SK-N-SH (cell line): ENCODE measurements at regions not wholly inside any gene's neighbourhood (a gene's known extent, or its start where the extent isn't known, plus 50 kb on each side); places are given as distances from the start of the nearest gene placed in this dataset.

Experiments used
- CTCF ChIA-PET: fragments of 300-600, 350-600 bp; formaldehyde crosslinking; extraction: SDS; loops from one replicate; lab custom pipeline; 2021; lab: Yijun Ruan, JAX
- POLR2A ChIA-PET: fragments of 350-600 bp; sonication (Branson Sonifier 250); formaldehyde crosslinking; extraction: SDS; loops from one replicate; lab custom pipeline; 2020; ENCODE audit warnings: antibody characterized with exemption, inconsistent platforms; lab: Yijun Ruan, JAX
- DNase-seq: peaks from one replicate; pipeline ENCODE4 v3.0.0; 2012
- H2AFZ ChIP-seq: fragments of 200-600 bp; sonication (generic); 2 replicates; pipeline ENCODE4 v1.8.1; 2016; ENCODE audit warnings: antibody characterized with exemption, mild to moderate bottlenecking, low read depth
- H3F3A ChIP-seq: fragments of 200-600 bp; sonication (generic); replicated peaks from 2 replicates; pipeline ENCODE3; 2016; ENCODE audit warnings: antibody characterized with exemption, mild to moderate bottlenecking; ENCODE audit not compliant: insufficient read depth
- H3K27ac ChIP-seq, 2 experiments: fragments of 200-500 bp in 1 of 2; fragments of 200-600 bp in 1 of 2; sonication (Bioruptor generic) in 1 of 2; sonication (generic), shearing (Covaris generic) in 1 of 2; 2 replicates each; pipeline versions ENCODE4 v1.5.1 to v1.6.1; 2014 to 2016; ENCODE audit warnings: low read depth in 2 of 2, inconsistent platforms in 1 of 2, low read length in 1 of 2, mild to moderate bottlenecking in 1 of 2, mixed read lengths in 1 of 2
- H3K27me3 ChIP-seq: fragments of 200-600 bp; sonication (generic), shearing (Covaris generic); 2 replicates; pipeline ENCODE4 v1.6.1; 2016; ENCODE audit warnings: mixed run types; ENCODE audit not compliant: insufficient read depth
- H3K36me3 ChIP-seq, 2 experiments: fragments of 200-500 bp in 1 of 2; fragments of 200-600 bp in 1 of 2; sonication (Bioruptor generic) in 1 of 2; sonication (generic) in 1 of 2; replicated peaks in 1 of 2; 2 replicates each; pipeline versions ENCODE3 to v1.5.1; 2014 to 2016; ENCODE audit warnings: low read length in 1 of 2, mild to moderate bottlenecking in 1 of 2; ENCODE audit not compliant: insufficient read depth in 2 of 2, control insufficient read depth in 1 of 2
- H3K4me1 ChIP-seq, 2 experiments: fragments of 200-500 bp in 1 of 2; fragments of 200-600 bp in 1 of 2; sonication (Bioruptor generic) in 1 of 2; sonication (generic), shearing (Covaris generic) in 1 of 2; 2 replicates each; pipeline versions ENCODE4 v1.5.1 to v1.6.1; 2014 to 2016; ENCODE audit warnings: low read depth in 1 of 2, low read length in 1 of 2, mixed run types in 1 of 2; ENCODE audit not compliant: insufficient read depth in 2 of 2, control insufficient read depth in 1 of 2
- H3K4me2 ChIP-seq: fragments of 200-600 bp; sonication (generic), shearing (Covaris generic); 2 replicates; pipeline ENCODE4 v1.6.1; 2017; ENCODE audit warnings: mixed run types
- H3K4me3 ChIP-seq, 2 experiments: fragments of 200-500 bp in 1 of 2; fragments of 200-600 bp in 1 of 2; sonication (Bioruptor generic) in 1 of 2; sonication (generic), shearing (Covaris generic) in 1 of 2; 2 replicates each; pipeline versions ENCODE4 v1.5.1 to v1.8.1; 2014 to 2016; ENCODE audit warnings: low read depth in 2 of 2, inconsistent platforms in 1 of 2, low read length in 1 of 2, mild to moderate bottlenecking in 1 of 2, mixed read lengths in 1 of 2, moderate library complexity in 1 of 2
- H3K79me2 ChIP-seq: fragments of 200-600 bp; sonication (generic); 2 replicates; pipeline ENCODE4 v1.8.1; 2017; ENCODE audit warnings: mild to moderate bottlenecking; ENCODE audit not compliant: insufficient read depth
- H3K9ac ChIP-seq: fragments of 200-600 bp; sonication (generic); 2 replicates; pipeline ENCODE4 v1.6.1; 2017; ENCODE audit warnings: mixed run types
- H3K9me2 ChIP-seq: fragments of 200-600 bp; sonication (generic); 2 replicates; pipeline ENCODE4 v1.6.1; 2017; ENCODE audit warnings: mixed run types
- H3K9me3 ChIP-seq: fragments of 200-600 bp; sonication (generic); 2 replicates; pipeline ENCODE4 v1.6.1; 2017; ENCODE audit warnings: mixed run types, mild to moderate bottlenecking, moderate library complexity
- H4K20me1 ChIP-seq: fragments of 200-600 bp; sonication (generic); 2 replicates; pipeline ENCODE4 v1.6.1; 2017; ENCODE audit warnings: mild to moderate bottlenecking, mixed run types; ENCODE audit not compliant: insufficient read depth
- ELF1 ChIP-seq: IDR thresholded peaks from 2 replicates; pipeline ENCODE4 v1.4.0; 2012
- FOXM1 ChIP-seq: IDR thresholded peaks from 2 replicates; pipeline ENCODE4 v1.4.0; 2012; ENCODE audit warnings: low read depth, mild to moderate bottlenecking
- MEF2A ChIP-seq: IDR thresholded peaks from 2 replicates; pipeline ENCODE4 v1.4.0; 2012; ENCODE audit warnings: low read depth, borderline replicate concordance
- NFIC ChIP-seq: IDR thresholded peaks from 2 replicates; pipeline ENCODE4 v1.4.0; 2012; ENCODE audit warnings: borderline replicate concordance
- NRF1 ChIP-seq: IDR thresholded peaks from 2 replicates; pipeline ENCODE4 v1.6.1; 2012; ENCODE audit warnings: low read depth, mild to moderate bottlenecking, low read length
- PBX3 ChIP-seq: IDR thresholded peaks from 2 replicates; pipeline ENCODE4; 2012
- POLR2AphosphoS5 ChIP-seq: IDR thresholded peaks from 2 replicates; pipeline ENCODE4 v1.6.1; 2012; ENCODE audit warnings: low read depth, low read length
- RAD21 ChIP-seq: IDR thresholded peaks from 2 replicates; pipeline ENCODE4 v1.6.1; 2012; ENCODE audit warnings: mild to moderate bottlenecking, low read length
- RFX5 ChIP-seq: IDR thresholded peaks from 2 replicates; pipeline ENCODE4 v1.6.1; 2012; ENCODE audit warnings: mild to moderate bottlenecking, improper control_type of control experiment, low read length
- SIN3A ChIP-seq: IDR thresholded peaks from 2 replicates; pipeline ENCODE4 v1.6.1; 2012; ENCODE audit warnings: low read depth, mild to moderate bottlenecking, low read length, moderate library complexity, borderline replicate concordance
- TCF12 ChIP-seq: IDR thresholded peaks from 2 replicates; pipeline ENCODE4 v1.4.0; 2012
- TEAD4 ChIP-seq: IDR thresholded peaks from 2 replicates; pipeline ENCODE4 v1.4.0; 2012; ENCODE audit warnings: mild to moderate bottlenecking, borderline replicate concordance; ENCODE audit not compliant: insufficient read depth
- YY1 ChIP-seq: IDR thresholded peaks from 2 replicates; pipeline ENCODE4 v1.4.0; 2012; ENCODE audit warnings: low read depth, mild to moderate bottlenecking
- WGBS: methylation state at CpG from one replicate; pipeline ENCODE4 v1.1.6; 2017; ENCODE audit warnings: low lambda C conversion rate; 5-methylcytosine and 5-hydroxymethylcytosine counted together
- TF ChIP-seq, protein P1 (sequence below): IDR thresholded peaks from 2 replicates; pipeline ENCODE4 v1.6.1; 2012; ENCODE audit warnings: mild to moderate bottlenecking, low read depth, low read length, moderate library complexity
- TF ChIP-seq, protein P2 (sequence below): IDR thresholded peaks from 2 replicates; pipeline ENCODE4 v1.4.0; 2012; ENCODE audit warnings: low read depth, borderline replicate concordance
- TF ChIP-seq, protein P3 (sequence below): IDR thresholded peaks from 2 replicates; pipeline ENCODE4 v1.4.0; 2012; ENCODE audit warnings: low read depth

- DNase-seq: no peak
- POLR2A ChIA-PET: no interaction called here
Observed at GRCh38 chr1:30639881-30640452, 83.4 kb downstream of the MATN1 start.

GRCh38 chr1:30638811-30639210 lies 84.6 kb downstream of the MATN1 start:
- Histone ChIP-seq H3K4me3 (no peak overlapping the region), H3K9ac (no peak overlapping the region), H3K4me2 (no peak overlapping the region), H3K27me3 (no peaks in the 10 kb centered on the region), H3K36me3 (no peaks in the 10 kb centered on the region), H3K4me1 (peaks cover 0 to 26% of the 10 kb centered on the region in 2 experiments; a peak in 1 of 4 replicates), H3K9me3 (no peaks in the 10 kb centered on the region), H4K20me1 (no peaks in the 10 kb centered on the region), H3K79me2 (no peaks in the 10 kb centered on the region), H3F3A (no peaks in the 10 kb centered on the region), H3K9me2 (no peaks in the 10 kb centered on the region), H3K27ac (no peak overlapping the region), H2AFZ (no peak overlapping the region)
- TF ChIP-seq YY1: no peak
- TF ChIP-seq NFIC: no peak
- TF ChIP-seq FOXM1: no peak
- TF ChIP-seq RAD21: no peak
- TF ChIP-seq NRF1: no peak
- no peak for TF ChIP-seq POLR2AphosphoS5
- no peak for TF ChIP-seq TCF12
- no peak for TF ChIP-seq ELF1
- TF ChIP-seq, protein P1, sequence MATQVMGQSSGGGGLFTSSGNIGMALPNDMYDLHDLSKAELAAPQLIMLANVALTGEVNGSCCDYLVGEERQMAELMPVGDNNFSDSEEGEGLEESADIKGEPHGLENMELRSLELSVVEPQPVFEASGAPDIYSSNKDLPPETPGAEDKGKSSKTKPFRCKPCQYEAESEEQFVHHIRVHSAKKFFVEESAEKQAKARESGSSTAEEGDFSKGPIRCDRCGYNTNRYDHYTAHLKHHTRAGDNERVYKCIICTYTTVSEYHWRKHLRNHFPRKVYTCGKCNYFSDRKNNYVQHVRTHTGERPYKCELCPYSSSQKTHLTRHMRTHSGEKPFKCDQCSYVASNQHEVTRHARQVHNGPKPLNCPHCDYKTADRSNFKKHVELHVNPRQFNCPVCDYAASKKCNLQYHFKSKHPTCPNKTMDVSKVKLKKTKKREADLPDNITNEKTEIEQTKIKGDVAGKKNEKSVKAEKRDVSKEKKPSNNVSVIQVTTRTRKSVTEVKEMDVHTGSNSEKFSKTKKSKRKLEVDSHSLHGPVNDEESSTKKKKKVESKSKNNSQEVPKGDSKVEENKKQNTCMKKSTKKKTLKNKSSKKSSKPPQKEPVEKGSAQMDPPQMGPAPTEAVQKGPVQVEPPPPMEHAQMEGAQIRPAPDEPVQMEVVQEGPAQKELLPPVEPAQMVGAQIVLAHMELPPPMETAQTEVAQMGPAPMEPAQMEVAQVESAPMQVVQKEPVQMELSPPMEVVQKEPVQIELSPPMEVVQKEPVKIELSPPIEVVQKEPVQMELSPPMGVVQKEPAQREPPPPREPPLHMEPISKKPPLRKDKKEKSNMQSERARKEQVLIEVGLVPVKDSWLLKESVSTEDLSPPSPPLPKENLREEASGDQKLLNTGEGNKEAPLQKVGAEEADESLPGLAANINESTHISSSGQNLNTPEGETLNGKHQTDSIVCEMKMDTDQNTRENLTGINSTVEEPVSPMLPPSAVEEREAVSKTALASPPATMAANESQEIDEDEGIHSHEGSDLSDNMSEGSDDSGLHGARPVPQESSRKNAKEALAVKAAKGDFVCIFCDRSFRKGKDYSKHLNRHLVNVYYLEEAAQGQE: no peak
- no peak for TF ChIP-seq MEF2A
- no peak for TF ChIP-seq PBX3
- TF ChIP-seq, protein P2, sequence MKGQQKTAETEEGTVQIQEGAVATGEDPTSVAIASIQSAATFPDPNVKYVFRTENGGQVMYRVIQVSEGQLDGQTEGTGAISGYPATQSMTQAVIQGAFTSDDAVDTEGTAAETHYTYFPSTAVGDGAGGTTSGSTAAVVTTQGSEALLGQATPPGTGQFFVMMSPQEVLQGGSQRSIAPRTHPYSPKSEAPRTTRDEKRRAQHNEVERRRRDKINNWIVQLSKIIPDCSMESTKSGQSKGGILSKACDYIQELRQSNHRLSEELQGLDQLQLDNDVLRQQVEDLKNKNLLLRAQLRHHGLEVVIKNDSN: no peak
- no peak for TF ChIP-seq SIN3A
- no peak for DNase-seq
- ChIA-PET CTCF (interaction anchor here (1.4 kb wide), 1 partner anchor 259 kb away, joined by 3 read pairs; no protein-coding TSS in a partner anchor), POLR2A (no interaction called here)
- WGBS: 63% methylated on average over 2 of the region's 5 CpGs

More at GRCh38 chr1:30639881-30640452, 83.4 kb downstream of the MATN1 start:
- no peaks in the 10 kb centered on the region for H3K9me3 ChIP-seq
- H3K27ac ChIP-seq: no peak overlapping the region
- H3K79me2 ChIP-seq: no peaks in the 10 kb centered on the region
- CTCF ChIA-PET: interaction anchor here (1.0 to 1.4 kb wide), 2 partner anchors 20 to 260 kb away, joined by 3 read pairs; no protein-coding TSS in a partner anchor
- H3K4me3 ChIP-seq: no peak overlapping the region
- no peaks in the 10 kb centered on the region for H3K36me3 ChIP-seq
- TF ChIP-seq, protein P3, sequence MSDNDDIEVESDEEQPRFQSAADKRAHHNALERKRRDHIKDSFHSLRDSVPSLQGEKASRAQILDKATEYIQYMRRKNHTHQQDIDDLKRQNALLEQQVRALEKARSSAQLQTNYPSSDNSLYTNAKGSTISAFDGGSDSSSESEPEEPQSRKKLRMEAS: no peak
- no peak for TF ChIP-seq TEAD4
- no peak for TF ChIP-seq RFX5
- TF ChIP-seq YY1: no peak
- no peak for TF ChIP-seq PBX3
- WGBS: 27% methylated on average over 8 of the region's 13 CpGs
- no peaks in the 10 kb centered on the region for H3F3A ChIP-seq
- peaks cover 0 to 26% of the 10 kb centered on the region in 2 experiments; a peak in 1 of 4 replicates for H3K4me1 ChIP-seq
- H3K9me2 ChIP-seq: no peaks in the 10 kb centered on the region
- H2AFZ ChIP-seq: no peak overlapping the region
- no peaks in the 10 kb centered on the region for H3K27me3 ChIP-seq
- H3K9ac ChIP-seq: no peak overlapping the region
- H3K4me2 ChIP-seq: no peak overlapping the region
- no peaks in the 10 kb centered on the region for H4K20me1 ChIP-seq
